NCI-H345 treated with DMSO at 0.1 percent for 48 hours (cell line): ENCODE measurements at regions not wholly inside any gene's neighbourhood (a gene's known extent, or its start where the extent isn't known, plus 50 kb on each side); places are given as distances from the start of the nearest gene placed in this dataset.

ENCODE experiments used
- DNase-seq: peaks from one replicate; lab custom pipeline; 2025; ENCODE audit not compliant: unreplicated experiment; lab: John Stamatoyannopoulos, UW

DNA sequence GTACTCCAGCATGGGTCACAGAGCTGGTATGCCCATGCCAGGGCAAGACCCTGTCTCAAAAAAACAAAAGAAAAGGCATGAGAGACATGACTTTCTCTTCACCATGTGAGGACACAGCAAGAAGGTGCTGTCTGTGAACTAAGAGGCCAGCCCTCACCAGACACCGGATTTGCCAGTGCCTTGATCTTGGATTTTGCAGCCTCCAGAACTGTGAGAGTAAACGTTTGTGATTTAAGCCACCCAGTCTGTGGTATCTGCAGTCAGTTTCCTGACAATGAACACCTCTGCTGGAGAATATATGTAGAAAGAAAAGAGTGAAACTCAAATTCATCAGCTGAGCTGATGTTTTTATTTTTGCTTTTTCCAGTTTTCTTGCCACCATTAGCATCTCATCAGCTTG is 166.3 kb upstream of the RAB4A start:
- DNase-seq: no peak

DNA sequence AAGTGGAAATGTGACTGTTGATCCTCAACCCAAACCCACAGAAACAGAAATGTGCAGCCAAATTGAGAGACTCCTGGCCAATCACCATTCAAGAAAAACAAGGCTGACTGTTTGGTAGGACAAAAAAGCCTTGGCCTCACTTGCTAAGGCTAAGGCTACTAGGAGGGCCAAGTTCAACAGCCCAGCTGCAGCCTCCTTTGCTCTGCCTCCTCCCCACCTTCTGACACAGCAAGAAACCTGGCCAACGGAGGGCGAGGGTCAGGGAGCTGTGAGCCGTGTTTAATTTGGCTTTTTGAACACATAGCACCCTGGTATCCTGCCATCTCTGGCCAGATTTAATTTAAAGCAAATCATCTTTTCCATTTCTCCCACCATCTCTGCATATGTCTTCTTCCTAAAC is 165.8 kb upstream of the RAB4A start:
- no peak for DNase-seq

DNA sequence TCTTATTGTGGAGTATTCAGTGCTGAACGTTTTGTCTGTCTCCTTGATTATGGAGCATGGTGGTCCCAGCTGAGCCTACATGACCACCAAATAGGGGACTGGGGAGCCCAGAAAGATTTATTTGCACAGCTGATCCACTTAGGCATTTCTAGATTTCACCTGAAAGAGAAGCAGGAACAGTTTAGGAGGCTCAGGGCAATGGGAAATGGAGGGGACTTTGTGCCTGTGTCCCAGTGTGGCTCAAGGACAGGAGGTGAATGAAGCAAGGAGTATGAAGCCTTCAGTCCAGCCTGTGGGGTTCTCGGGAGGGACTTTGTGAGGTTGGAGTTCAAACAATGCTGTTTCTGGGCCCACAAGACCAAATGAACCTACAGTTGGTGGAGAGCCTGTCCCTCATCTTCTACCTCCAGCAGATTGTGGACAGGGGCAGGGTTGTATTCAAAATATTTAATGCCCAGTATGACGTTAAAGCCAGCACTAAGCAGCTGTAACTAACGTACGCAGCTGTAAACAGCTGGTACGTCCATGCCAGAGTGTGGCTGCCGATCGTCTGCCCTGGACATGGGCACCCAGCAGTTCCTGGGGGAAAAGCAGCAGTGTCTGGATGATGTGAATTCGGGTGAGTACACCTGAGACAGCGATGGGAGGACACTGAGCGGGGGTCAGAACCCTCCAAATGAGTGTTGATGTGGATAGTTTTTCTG is 164.9 kb upstream of the RAB4A start:
- no peak for DNase-seq

DNA sequence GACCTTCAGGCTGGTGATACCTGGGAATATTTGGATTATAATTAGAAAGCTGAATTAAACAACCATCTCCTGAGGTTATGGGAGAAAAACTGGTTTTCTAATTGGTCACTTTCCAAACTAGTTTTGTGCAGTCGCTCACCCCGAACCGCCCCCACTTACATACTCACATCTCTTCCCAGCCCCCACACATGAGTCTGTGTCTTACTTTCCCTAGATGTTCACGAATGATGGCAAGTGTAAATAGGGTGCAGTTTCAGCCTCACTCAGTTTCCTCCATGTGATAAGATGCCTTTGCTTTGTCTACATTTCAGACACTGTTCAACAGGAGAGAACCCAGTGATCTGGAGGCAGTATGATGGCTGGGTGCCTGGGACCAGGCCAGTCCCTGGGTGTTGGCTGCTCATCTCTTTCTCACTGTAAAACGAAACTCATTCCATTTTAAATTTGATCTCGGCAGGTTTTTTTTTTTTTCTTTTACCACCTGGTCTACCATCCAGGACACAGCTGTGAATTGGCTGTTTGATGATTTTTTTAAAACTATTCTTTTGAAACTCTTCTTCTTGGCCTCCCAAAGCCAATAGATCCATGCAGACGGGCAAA is 164.3 kb upstream of the RAB4A start:
- no peak for DNase-seq

DNA sequence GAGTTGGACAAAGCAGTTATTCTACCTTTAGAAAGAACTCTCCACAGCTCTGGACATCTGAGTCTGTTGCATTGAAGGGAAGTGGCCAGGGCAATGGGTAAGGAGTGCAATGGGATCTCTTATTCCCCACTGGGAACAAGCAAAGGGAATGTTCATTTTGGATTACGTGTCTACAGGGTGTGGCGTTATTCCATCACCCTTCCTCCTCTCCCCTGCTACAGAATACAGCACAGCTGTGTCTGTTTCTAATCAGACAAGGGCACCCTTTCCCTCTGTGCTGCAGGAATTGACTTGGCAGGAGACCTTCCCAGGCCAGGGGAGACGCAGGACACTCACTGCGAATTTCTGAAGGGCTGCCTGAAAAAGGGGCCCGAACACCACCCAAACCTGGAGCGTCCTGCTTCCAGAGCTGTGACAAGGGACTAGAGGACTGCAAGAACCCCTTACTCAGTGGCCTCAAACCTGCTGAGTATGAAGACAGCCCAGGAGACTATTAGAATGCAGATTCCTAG is 163.6 kb upstream of the RAB4A start:
- DNase-seq: no peak

DNA sequence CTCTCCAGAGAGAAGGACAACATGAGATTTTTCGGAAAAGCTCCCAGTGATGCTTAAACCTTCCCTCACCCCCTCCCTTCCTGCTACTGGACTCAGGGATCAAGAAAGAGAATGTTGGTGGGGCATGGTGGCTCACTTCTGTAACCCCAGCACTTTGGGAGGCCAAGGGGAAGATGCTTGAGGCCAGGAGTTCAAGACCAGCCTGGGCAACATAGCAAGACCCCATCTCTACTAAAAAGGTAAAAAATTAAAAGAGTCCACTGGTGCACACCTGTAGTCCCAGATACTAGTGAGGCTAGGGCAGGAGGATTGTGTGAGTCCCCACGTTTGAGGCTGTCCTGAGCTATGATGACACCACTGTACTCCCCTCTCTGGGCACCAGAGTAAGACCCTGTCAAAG is 162.9 kb upstream of the RAB4A start:
- no peak for DNase-seq

DNA sequence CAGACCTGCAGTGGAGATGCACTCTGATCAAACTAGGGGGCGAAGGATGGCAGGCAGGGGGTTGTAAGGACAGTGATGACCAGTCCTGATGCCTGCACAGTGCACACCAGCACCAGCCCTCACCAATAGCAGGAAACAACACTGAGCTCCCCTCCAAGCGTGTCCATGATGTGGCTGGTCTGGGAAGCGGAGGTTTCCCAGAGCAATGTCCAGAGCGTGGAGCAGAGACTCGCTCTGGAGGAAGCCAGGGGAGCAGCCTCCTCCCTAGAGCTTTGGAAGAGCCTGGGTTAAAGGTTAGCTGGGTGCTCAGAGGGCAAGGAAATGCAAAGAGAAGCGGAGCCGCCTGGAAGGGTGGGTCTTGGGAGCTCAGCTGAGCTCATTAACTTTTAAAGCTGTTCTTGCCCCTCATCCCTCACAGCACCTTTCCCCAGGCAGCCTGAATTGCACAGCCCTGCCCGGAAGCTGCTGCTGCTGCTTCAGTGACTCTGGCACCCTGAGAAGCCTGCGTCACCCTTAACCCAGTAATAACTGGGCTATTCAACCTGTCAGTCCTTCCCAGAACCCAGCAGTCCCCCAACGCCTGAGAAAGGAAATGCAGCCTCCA is 162.2 kb upstream of the RAB4A start:
- no peak for DNase-seq

DNA sequence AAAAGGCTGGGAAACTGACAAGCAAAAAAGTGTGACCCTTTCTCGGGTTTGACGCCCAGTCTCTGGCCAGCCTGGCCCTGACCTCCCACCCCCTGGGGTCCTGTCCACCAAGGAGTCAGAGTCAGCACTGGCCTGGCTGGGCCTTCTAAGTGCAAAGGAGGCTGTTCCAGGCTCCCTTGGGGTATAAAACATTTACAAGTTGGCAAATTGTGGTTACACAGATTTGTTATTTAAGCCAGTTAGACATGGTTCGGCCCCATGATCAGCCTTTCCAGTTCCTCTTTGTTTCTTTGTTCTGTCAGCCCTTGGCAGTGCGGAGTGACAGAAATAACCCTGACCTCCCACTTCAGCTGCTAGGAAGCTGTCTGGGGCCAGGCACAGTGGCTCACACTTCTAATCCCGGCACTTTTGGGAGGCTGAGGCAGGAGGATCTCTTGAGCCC is 161.6 kb upstream of the RAB4A start:
- DNase-seq: no peak

DNA sequence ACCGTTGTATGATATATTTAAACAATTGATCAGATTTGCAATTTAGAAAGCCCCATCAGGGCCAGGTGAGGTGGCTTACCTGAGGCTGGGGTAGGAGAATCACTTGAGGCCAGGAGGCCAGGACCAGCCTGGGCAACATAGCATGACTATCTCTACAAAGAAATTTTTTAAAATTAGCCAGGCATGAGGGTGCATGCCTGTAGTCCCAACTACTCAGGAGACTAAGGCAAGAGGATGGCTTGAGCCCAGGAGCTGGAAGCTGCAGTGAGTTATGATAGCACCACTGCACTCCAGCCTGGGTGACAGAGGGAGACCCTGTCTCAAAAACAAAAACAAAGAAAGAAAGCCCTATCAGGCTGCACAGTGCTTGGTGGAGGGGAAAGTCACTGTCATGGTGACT is 159.9 kb upstream of the RAB4A start:
- no peak for DNase-seq

DNA sequence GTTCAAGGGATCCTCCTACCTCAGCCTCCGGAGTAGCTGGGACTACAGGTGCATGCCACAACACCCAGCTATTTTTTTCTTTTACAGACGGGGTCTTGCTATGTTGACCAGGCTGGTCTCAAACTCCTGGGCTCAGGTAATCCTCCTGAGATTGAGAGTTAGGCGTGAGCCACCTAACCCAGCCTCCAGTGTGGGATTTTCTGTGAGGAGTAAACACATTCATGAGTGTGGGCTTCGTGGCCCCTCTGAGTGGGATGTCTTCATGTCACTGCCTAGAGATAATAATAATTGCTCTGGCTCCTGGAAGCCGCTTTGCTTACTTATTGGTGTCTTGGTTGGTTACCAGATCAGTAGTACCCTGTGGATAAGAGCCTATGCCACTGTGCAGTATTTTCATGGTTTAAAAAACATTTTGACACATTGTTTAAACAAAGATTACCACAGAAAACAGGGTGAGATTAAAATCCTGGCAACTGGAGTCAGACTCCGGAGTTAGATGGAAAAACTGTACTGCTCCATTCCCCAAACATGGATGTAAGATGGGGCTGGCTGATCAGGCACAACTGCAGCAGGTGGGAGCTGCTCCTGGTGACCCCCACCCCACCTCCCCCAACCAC is 159.1 kb upstream of the RAB4A start:
- no peak for DNase-seq

DNA sequence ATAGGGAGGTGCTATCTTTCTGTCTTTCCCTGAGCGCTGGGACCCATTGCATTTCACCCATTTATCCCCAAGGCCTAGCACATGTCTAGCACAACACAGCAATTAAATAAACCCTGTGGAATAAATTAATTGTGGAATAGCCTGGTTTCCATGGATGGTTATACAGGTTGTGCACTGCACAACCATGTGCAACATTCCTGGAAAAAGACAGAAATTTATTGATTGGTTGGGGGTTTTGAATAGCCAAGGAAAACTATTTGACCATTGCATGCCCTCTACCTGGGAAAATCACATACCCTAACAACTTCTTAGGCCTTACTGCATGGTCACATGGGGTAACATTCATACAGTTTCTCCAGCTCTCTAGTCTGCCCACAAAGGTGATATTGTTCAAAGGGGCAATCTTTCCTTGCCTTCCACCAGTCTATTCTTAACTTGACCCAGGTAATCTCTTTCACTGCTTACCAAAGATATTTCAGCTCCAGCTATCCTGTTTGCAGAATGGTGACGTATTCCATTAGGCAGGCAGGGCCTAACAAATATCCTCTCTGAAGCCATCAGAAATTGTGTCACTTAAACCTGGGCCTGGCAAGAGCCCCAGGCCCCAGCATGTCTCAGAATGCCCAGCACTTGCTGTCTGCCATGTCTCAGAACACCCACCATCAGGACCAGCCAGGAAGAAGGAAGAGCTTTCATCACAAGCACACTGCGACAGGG is 157.9 kb upstream of the RAB4A start:
- no peak for DNase-seq

DNA sequence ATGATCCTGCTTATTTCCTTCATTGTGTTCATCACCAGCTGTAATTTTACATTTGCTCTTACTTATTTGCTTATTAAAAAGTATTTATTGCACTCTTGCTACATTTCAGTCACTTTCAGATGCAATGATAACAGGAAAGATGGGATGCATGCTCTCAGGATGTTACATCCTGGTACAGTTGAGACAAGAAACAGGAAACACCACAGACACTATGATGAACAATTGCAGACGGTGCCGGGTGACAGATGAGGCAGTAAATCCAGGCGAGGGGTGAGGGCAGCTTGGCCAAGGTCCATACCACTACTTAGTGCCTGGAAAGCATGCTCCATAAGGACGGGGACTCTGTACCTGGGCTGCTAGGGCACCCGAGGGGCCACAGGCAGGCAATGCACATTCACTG is 156.6 kb upstream of the RAB4A start:
- no peak for DNase-seq

DNA sequence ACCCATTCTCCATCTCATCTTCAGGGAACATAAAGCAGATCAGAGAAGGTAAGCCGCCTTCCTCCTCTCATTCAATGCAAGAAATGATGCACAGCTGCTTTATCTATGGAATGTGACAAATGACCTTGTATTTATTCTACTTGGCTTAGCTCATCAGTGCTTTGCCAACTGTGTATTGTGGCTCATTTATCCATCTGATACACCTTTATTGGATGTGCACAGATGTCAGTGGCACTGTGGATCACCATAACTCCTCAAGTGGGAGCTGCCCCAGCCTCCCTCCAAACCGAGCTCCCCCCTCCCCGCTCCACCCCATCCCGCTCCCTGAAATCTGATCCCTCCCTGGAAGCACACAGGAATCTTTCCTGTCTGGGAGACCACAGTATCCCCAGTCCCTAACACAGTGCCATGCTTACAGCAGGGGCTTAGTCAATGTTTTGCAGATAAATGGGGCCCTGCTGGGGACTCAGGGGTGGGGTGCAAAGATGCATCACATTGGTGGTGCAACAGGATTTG is 156.0 kb upstream of the RAB4A start:
- DNase-seq: no peak

DNA sequence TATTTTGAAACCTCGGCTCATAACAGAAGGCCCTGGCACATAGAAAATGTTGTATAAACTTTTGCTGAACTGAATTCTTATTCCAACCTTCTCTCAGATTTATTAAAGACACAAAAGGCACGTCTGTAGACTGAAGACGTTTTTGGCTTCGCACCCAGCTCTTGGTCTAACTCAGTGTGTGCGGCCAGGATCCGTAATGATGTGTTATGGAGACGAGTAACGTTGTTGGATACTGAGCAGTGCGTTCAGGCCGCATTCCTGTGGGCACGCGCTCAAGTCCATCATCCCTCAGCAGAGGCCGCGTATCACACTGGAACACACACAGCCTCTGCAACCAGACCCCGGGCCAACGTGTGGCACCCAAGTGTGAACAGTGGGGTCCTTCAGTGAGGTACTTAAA is 154.8 kb upstream of the RAB4A start:
- no peak for DNase-seq

DNA sequence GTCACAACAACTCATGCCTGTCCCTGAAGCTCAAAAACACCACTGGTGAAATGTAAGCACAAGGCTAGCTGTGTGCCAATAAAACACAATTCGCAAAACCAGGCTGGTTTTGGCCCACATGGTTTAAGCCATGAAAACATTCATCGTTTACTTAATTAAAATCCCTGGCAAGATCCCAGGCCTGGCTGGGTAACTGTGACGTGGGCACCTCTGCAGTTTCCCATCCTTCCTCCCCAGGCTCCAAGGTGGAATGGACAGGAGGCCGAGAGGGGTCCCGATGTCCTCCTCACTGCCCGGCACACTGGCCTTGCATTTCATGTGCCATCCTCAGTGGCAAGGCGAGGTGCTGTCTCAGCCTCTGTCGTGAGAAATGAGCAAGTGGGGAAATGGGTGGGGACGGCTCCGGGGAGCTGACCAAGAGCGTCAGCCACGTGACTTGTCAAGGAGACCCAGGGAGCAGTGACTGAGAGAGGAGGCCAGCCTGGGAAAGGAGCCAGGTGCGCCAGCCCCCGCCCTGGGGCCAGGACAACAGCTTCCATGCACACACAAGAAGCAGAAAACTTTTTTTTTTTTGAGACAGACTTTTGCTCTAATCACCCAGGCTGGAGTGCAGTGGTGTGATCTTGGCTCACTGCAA is 153.1 kb upstream of the RAB4A start:
- DNase-seq: no peak

DNA sequence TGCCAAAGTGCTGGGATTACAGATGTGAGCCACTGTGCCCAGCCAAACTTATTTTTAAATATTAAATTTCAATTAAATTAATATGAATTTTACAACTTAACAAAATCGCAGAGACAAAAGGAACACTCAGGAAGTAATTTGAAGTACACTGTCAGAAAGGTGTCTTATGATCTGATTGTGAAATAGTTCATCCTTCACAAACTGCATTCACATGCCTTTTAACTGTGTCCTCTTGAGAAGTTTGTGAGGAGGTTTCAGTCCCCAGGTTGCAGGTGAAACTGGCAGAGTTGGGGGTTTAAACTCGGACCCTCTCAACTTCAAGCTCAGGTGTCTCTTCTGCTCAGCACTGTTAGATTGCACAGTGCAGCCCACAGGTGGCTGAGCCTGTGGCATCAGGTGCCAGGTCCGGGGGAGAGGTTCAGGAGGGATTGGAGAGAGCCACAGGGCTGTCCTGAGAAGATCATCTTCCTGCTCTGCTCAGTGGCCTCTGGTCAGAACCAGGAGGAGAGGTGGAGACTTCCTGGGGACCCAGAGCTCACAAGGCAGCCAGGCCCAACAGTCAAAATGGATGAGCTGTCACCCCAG is 152.3 kb upstream of the RAB4A start:
- DNase-seq: no peak

DNA sequence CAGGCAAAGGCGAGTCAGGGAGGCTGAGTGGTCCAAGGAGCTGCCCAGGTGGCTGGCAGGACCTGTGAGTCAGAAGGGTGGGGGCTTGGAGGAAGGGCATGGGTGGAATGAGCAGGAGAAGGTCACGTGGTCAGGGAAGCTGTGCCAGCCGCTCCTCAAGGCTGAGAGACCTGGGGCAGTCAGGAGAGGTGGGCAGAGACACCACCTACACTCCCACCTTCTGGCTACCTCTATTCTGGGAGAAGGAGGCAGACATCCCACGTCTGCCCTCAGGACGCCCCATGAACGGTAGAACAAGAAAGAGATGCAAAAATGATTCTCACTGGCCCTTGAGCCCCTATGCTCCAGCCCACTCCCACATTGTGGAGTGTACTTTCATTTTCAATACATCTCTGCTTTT is 151.8 kb upstream of the RAB4A start:
- DNase-seq: no peak

DNA sequence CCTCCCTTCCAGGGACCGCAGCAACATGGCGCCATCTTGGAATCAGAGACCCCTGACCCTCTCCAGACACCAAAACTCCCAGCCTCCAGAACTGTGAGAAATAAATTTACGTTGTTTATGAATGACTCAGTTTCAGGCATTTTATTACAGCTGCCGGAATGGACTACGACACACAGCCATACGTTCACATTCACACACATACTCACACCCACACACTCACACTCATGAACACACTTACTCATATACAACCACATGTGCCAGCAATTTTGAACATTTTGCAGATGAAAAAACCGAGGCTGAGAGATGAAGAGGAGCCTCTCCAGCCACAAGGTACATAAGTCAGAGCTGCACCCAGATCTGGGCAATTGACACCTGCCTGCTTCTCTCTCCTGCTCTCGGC is 151.0 kb upstream of the RAB4A start:
- DNase-seq: no peak

DNA sequence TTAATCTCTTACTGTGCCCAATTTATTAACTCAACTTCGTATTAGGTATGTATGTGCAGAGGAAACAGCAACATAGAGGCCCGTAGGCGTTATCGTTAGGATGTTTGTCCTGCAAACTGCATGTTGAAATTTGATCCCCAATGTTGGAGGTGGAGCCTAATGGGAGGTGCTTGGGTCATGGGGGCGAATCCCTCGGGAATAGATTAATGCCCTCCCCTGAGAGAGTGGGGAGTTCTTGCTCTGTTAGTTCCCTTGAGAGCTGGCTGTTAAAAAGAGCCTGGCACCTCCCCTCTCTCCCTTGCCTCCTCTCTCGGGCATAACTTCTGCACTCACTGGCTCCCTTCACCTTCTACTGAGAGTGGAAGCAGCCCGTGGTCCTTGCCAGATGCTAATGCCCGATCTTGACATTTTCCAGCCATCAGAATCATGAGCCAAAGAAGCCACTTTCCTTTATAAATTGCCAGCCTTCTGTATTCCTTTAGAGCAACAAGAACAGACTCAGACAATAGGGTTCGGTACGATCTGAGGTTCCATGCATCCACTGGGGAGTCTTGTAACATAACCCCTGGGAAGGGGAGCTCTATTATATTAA is 149.0 kb upstream of the RAB4A start:
- DNase-seq: no peak

DNA sequence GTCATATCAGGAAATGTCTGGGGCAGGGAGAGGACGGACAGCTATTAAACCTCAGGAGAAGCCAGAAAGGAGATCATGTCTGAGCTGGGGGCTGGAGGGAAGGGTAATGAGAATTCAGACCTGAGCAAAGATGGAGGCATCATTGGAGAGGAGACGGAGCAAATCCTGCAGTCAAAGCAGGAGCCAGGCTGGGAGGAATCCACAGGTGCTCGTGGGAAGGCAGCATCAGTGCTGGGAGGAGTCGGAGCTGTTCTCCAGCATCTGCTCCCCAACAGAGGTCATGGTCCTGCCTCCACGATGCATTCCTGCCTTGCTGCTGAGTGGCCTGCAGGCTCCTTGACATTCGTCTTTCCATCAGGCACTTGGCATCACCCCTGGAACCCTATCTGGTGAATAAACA is 148.3 kb upstream of the RAB4A start:
- DNase-seq: no peak
